K562 (cell line): ENCODE measurements at regions not wholly inside any gene's neighbourhood (a gene's known extent, or its start where the extent isn't known, plus 50 kb on each side); places are given as distances from the start of the nearest gene placed in this dataset.

Experiments
- ATAC-seq: fragments of 200-7000 bp; cut with Tn5 transposase; 3 replicates; pipeline ENCODE4 v1.9.1; 2020; ENCODE audit warnings: moderate library complexity
- BruUV-seq: library from RNA; stranded (reverse); fragments of 400-500 nt; replicated peaks from 2 replicates; lab custom pipeline; 2021; lab: Mats Ljungman, UMichigan
- CTCF ChIA-PET: fragments of 300-600 bp; formaldehyde crosslinking; extraction: SDS; loops from one replicate; lab custom pipeline; 2021; ENCODE audit warnings: low intra/inter-chr PET ratio; lab: Yijun Ruan, JAX
- POLR2A ChIA-PET: fragments of 300-600, 350-650 bp; sonication (Branson Sonifier 250); formaldehyde crosslinking; extraction: SDS; loops from one replicate; lab custom pipeline; 2021; ENCODE audit warnings: antibody characterized with exemption, inconsistent platforms; lab: Yijun Ruan, JAX
- DNase-seq, 4 experiments: peaks; one replicate each; pipeline versions ENCODE4 v3.0.0 to v3.0.0-alpha.2; 2011 to 2018; ENCODE audit warnings: low spot score in 3 of 4, mixed read lengths in 3 of 4; ENCODE audit errors: extremely low read depth in 1 of 4
- FAIRE-seq: peaks from 2 replicates; lab custom pipeline; 2011; peaks lifted over from hg19 to GRCh38; lab: Jason Lieb, UNC
- H2AFZ ChIP-seq: 2 replicates; pipeline ENCODE4 v1.6.0; 2011; ENCODE audit warnings: low read depth, low read length, control low read depth, inconsistent platforms
- H3K27ac ChIP-seq: fragments of 200-600 bp; 3 replicates; pipeline ENCODE4 v1.8.0; 2011; ENCODE audit warnings: low read depth, mild to moderate bottlenecking, control low read depth, inconsistent platforms, low read length, moderate library complexity, mixed read lengths; ENCODE audit errors: extremely low read depth
- H3K27me3 ChIP-seq, 2 experiments: fragments of 300-600 bp in 1 of 2; 2 replicates in 1 of 2; 3 replicates in 1 of 2; pipeline versions ENCODE4 v1.6.0 to v1.8.0; 2011; ENCODE audit warnings: inconsistent platforms in 2 of 2, low read length in 2 of 2, mild to moderate bottlenecking in 1 of 2, mixed read lengths in 1 of 2, moderate library complexity in 1 of 2; ENCODE audit not compliant: control insufficient read depth in 2 of 2, insufficient read depth in 2 of 2
- H3K36me3 ChIP-seq: fragments of 300-600 bp; 3 replicates; pipeline ENCODE4 v1.8.0; 2011; ENCODE audit warnings: mild to moderate bottlenecking, low read length, inconsistent platforms; ENCODE audit not compliant: control insufficient read depth, insufficient read depth
- H3K4me1 ChIP-seq, 2 experiments: fragments of 200-600 bp in 1 of 2; replicated peaks in 1 of 2; 2 replicates in 1 of 2; 3 replicates in 1 of 2; pipeline versions ENCODE4 v1.5.1 to v1.8.0; 2011; ENCODE audit warnings: inconsistent platforms in 2 of 2, low read length in 2 of 2, mild to moderate bottlenecking in 1 of 2, mixed read lengths in 1 of 2, moderate library complexity in 1 of 2; ENCODE audit not compliant: control insufficient read depth in 2 of 2, insufficient read depth in 2 of 2
- H3K4me2 ChIP-seq: 2 replicates; pipeline ENCODE4 v1.6.1; 2011; ENCODE audit warnings: low read length, control low read depth, inconsistent platforms, mixed read lengths; ENCODE audit not compliant: insufficient read depth
- H3K4me3 ChIP-seq: fragments of 200-600 bp; sonication (generic), shearing (Covaris generic); 2 replicates; pipeline ENCODE4 v1.5.1; 2016; ENCODE audit warnings: control low read depth, inconsistent platforms
- H3K79me2 ChIP-seq: fragments of 200-600 bp; 3 replicates; pipeline ENCODE4 v1.8.0; 2011; ENCODE audit warnings: low read length, inconsistent platforms; ENCODE audit not compliant: control insufficient read depth, insufficient read depth
- H3K9ac ChIP-seq, 2 experiments: 2 replicates each; pipeline versions ENCODE4 v1.6.0 to v1.6.1; 2011; ENCODE audit warnings: low read depth in 2 of 2, low read length in 2 of 2, control low read depth in 1 of 2, inconsistent platforms in 1 of 2, mild to moderate bottlenecking in 1 of 2, mixed read lengths in 1 of 2; ENCODE audit not compliant: insufficient read depth in 1 of 2
- H3K9me1 ChIP-seq: one replicate; pipeline ENCODE4 v1.6.0; 2011; ENCODE audit warnings: inconsistent platforms, mild to moderate bottlenecking, low read length, moderate library complexity; ENCODE audit not compliant: control insufficient read depth, insufficient read depth
- H3K9me3 ChIP-seq: replicated peaks from 2 replicates; pipeline ENCODE4 v1.5.1; 2011; ENCODE audit warnings: low read depth, low read length, inconsistent platforms; ENCODE audit not compliant: control insufficient read depth, insufficient read depth
- H4K20me1 ChIP-seq: replicated peaks from 2 replicates; pipeline ENCODE4 v1.6.1; 2011; ENCODE audit warnings: low read length, inconsistent platforms, mixed read lengths; ENCODE audit not compliant: control insufficient read depth, insufficient read depth
- ARID2 ChIP-seq: fragments of 450-650 bp; IDR thresholded peaks from 2 replicates; pipeline ENCODE4 v1.6.1; 2017; ENCODE audit warnings: antibody characterized with exemption, mild to moderate bottlenecking
- ETV1 ChIP-seq: fragments of 450-650 bp; conservative IDR thresholded peaks from 2 replicates; pipeline ENCODE4 v1.6.1; 2016; ENCODE audit warnings: missing genetic modification characterization, control low read depth, low read depth, missing compliant biosample characterization
- GTF2A2 ChIP-seq: IDR thresholded peaks from 2 replicates; pipeline ENCODE4 v1.6.1; 2016; ENCODE audit warnings: mild to moderate bottlenecking, missing genetic modification characterization, missing compliant biosample characterization
- HES1 ChIP-seq: fragments of 450-650 bp; IDR thresholded peaks from 2 replicates; pipeline ENCODE4 v1.6.1; 2016; ENCODE audit warnings: low read depth, mild to moderate bottlenecking, moderate library complexity
- PRMT5 ChIP-seq: sonication (generic); formaldehyde crosslinking; IDR thresholded peaks from 2 replicates; pipeline ENCODE4 v1.5.0; 2020; ENCODE audit warnings: missing genetic modification reagents
- ZC3H11A ChIP-seq: IDR thresholded peaks from 2 replicates; pipeline ENCODE4 v1.6.1; 2012; ENCODE audit warnings: low read depth, low read length, improper control_type of control experiment
- ZNF165 ChIP-seq: fragments of 250-450 bp; sonication (Bioruptor Pico); IDR thresholded peaks from 2 replicates; pipeline ENCODE4 v1.4.0; 2020; ENCODE audit warnings: borderline replicate concordance
- ZNF253 ChIP-seq: fragments of 250-450 bp; sonication (Bioruptor Pico); conservative IDR thresholded peaks from 2 replicates; pipeline ENCODE4 v1.6.1; 2021; ENCODE audit warnings: mild to moderate bottlenecking
- ZNF347 ChIP-seq: fragments of 450-650 bp; formaldehyde crosslinking; IDR thresholded peaks from 2 replicates; pipeline ENCODE4 v1.4.0; 2020; ENCODE audit warnings: low read depth, mild to moderate bottlenecking, moderate library complexity
- ZNF785 ChIP-seq: fragments of 250-450 bp; sonication (Bioruptor Pico); IDR thresholded peaks from 2 replicates; pipeline ENCODE4 v1.4.0; 2020; ENCODE audit warnings: mild to moderate bottlenecking
- WGBS: fragments of 100-300 bp; shearing (Covaris generic); methylation state at CpG from one replicate; pipeline ENCODE4 v1.1.6; 2016; ENCODE audit warnings: low coverage, mixed read lengths; ENCODE audit not compliant: insufficient coverage; ENCODE audit errors: missing lambda C conversion rate; 5-methylcytosine and 5-hydroxymethylcytosine counted together
- in situ Hi-C: fragments of 300-500 bp; cut with MboI; formaldehyde crosslinking; loops from 4 replicates; pipeline ENCODE4 v1.15.0; 2018; ENCODE audit warnings: inconsistent platforms, mixed read lengths
- intact Hi-C: fragments of 100-400 bp; cut with micrococcal nuclease; formaldehyde crosslinking; loops from 2 replicates; pipeline ENCODE4 v1.14.2; 2022
- TF ChIP-seq, protein P1 (sequence below): sonication (generic); formaldehyde crosslinking; IDR thresholded peaks from 2 replicates; pipeline ENCODE4 v1.8.0; 2022; ENCODE audit warnings: mild to moderate bottlenecking, missing genetic modification reagents
- TF ChIP-seq, protein P2 (sequence below): fragments of 450-650 bp; IDR thresholded peaks from 2 replicates; pipeline ENCODE4 v1.6.1; 2017; ENCODE audit warnings: antibody characterized with exemption, mild to moderate bottlenecking

DNA sequence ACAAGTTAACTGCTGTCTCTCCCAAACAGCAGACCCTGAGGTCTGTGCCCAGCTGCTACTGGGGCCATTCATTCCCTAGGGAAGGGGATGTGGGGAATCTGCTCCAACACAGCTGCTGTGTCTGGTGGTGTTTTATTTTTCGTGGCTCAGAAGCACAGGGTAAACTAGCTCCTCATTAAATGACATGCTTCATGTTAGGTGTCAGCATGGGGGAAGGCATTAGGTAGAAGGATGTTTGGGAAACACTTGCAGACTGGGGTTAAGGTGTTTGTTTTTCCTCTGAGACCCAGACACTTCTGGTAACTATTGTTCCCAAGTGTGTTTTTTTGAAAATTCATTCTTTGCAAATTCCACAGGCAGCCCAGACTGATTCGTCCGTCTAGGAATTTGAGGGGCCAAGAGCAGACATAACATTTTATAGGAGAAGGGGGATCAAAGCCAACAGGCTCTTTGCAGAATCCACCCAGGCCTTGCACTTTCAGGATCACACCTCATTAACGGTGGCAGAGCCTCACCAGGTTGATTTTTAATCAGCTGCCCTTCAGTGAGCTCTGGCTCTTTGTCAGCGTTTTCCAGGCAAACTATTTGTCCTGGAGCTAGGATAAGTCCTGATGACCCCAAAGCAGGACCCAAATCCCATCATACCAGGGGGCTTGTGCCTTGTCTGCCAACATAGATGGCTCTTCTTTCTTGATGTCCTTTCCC lies 65.4 kb upstream of the ITGA11 start:
- Histone ChIP-seq H3K4me2 (no peak overlapping the region), H4K20me1 (no peaks in the 10 kb centered on the region; the same call in 1 of the 2 replicates), H3K9me1 (no peaks in the 10 kb centered on the region), H3K4me3 (no peak overlapping the region), H3K27ac (no peak overlapping the region), H3K79me2 (no peaks in the 10 kb centered on the region), H3K4me1 (no peaks in the 10 kb centered on the region; a peak in 1 of 5 replicates), H3K9me3 (no peaks in the 10 kb centered on the region), H3K27me3 (peaks cover 11 to 20% of the 10 kb centered on the region in 2 experiments; a peak in 3 of 5 replicates), H3K36me3 (no peaks in the 10 kb centered on the region), H3K9ac (no peak overlapping the region), H2AFZ (no peak overlapping the region)
- 0% methylated on average over 5 of the region's 5 CpGs for WGBS
- TF ChIP-seq PRMT5 (no peak), ZNF347 (CRISPR knock-in tag) (no peak), ARID2 (no peak), HES1 (no peak), ZNF165 (CRISPR knock-in tag) (no peak), ZNF785 (CRISPR knock-in tag) (no peak), ZC3H11A (no peak), ETV1 (tag) (no peak), GTF2A2 (tag) (no peak), ZNF253 (CRISPR knock-in tag) (no peak)
- TF ChIP-seq, protein P1, sequence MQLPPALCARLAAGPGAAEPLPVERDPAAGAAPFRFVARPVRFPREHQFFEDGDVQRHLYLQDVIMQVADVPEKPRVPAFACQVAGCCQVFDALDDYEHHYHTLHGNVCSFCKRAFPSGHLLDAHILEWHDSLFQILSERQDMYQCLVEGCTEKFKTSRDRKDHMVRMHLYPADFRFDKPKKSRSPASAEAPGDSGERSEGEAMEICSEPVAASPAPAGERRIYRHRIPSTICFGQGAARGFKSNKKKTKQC (CRISPR knock-in tag), result no peak
- TF ChIP-seq, protein P2, sequence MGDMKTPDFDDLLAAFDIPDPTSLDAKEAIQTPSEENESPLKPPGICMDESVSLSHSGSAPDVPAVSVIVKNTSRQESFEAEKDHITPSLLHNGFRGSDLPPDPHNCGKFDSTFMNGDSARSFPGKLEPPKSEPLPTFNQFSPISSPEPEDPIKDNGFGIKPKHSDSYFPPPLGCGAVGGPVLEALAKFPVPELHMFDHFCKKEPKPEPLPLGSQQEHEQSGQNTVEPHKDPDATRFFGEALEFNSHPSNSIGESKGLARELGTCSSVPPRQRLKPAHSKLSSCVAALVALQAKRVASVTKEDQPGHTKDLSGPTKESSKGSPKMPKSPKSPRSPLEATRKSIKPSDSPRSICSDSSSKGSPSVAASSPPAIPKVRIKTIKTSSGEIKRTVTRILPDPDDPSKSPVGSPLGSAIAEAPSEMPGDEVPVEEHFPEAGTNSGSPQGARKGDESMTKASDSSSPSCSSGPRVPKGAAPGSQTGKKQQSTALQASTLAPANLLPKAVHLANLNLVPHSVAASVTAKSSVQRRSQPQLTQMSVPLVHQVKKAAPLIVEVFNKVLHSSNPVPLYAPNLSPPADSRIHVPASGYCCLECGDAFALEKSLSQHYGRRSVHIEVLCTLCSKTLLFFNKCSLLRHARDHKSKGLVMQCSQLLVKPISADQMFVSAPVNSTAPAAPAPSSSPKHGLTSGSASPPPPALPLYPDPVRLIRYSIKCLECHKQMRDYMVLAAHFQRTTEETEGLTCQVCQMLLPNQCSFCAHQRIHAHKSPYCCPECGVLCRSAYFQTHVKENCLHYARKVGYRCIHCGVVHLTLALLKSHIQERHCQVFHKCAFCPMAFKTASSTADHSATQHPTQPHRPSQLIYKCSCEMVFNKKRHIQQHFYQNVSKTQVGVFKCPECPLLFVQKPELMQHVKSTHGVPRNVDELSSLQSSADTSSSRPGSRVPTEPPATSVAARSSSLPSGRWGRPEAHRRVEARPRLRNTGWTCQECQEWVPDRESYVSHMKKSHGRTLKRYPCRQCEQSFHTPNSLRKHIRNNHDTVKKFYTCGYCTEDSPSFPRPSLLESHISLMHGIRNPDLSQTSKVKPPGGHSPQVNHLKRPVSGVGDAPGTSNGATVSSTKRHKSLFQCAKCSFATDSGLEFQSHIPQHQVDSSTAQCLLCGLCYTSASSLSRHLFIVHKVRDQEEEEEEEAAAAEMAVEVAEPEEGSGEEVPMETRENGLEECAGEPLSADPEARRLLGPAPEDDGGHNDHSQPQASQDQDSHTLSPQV, result no peak
- in situ Hi-C loops (no loop called here), intact Hi-C loops (no loop called here)
- no peak for FAIRE-seq
- no peak for ATAC-seq
- ChIA-PET CTCF (no interaction called here), POLR2A (interaction anchor here (1.1 kb wide), 1 partner anchor 28 kb away, joined by 3 read pairs; no protein-coding TSS in a partner anchor)
- no TSS peak for BruUV-seq
- no peak for DNase-seq
